BJ (cell line): ENCODE measurements at regions not wholly inside any gene's neighbourhood (a gene's known extent, or its start where the extent isn't known, plus 50 kb on each side); places are given as distances from the start of the nearest gene placed in this dataset.

ENCODE experiments used
- CTCF ChIA-PET: fragments of 350-600 bp; formaldehyde crosslinking; extraction: SDS; loops from one replicate; lab custom pipeline; 2021; ENCODE audit warnings: antibody characterized with exemption, inconsistent platforms; lab: Yijun Ruan, JAX
- POLR2A ChIA-PET: fragments of 300-600 bp; sonication (Branson Sonifier 250); formaldehyde crosslinking; extraction: SDS; loops from one replicate; lab custom pipeline; 2021; ENCODE audit warnings: antibody characterized with exemption; lab: Charles Lee
- DNase-seq: peaks from one replicate; pipeline ENCODE4 v3.0.0-alpha.2; 2011; ENCODE audit warnings: low read depth
- H3K27me3 ChIP-seq: 2 replicates; pipeline ENCODE4 v1.6.0; 2011; ENCODE audit warnings: low read length; ENCODE audit not compliant: control insufficient read depth, insufficient read depth
- H3K36me3 ChIP-seq: 2 replicates; pipeline ENCODE4 v1.5.1; 2011; ENCODE audit warnings: low read length; ENCODE audit not compliant: control insufficient read depth, insufficient read depth
- H3K4me3 ChIP-seq: 2 replicates; pipeline ENCODE4 v1.5.1; 2011; ENCODE audit warnings: low read depth, mild to moderate bottlenecking, control low read depth, low read length
- TF ChIP-seq, protein P1 (sequence below): IDR thresholded peaks from 2 replicates; pipeline ENCODE4 v1.5.1; 2011; ENCODE audit warnings: low read depth, mild to moderate bottlenecking, control low read depth, inconsistent platforms, low read length, moderate library complexity; ENCODE audit not compliant: insufficient read depth

GRCh38 chr6:139600343-139600742 lies 225.9 kb upstream of the CITED2 start:
- Histone ChIP-seq H3K27me3 (no peaks in the 10 kb centered on the region), H3K4me3 (no peak overlapping the region), H3K36me3 (no peaks in the 10 kb centered on the region)
- no peak for DNase-seq
- CTCF ChIA-PET: no interaction called here
- POLR2A ChIA-PET: no interaction called here
- TF ChIP-seq, protein P1, sequence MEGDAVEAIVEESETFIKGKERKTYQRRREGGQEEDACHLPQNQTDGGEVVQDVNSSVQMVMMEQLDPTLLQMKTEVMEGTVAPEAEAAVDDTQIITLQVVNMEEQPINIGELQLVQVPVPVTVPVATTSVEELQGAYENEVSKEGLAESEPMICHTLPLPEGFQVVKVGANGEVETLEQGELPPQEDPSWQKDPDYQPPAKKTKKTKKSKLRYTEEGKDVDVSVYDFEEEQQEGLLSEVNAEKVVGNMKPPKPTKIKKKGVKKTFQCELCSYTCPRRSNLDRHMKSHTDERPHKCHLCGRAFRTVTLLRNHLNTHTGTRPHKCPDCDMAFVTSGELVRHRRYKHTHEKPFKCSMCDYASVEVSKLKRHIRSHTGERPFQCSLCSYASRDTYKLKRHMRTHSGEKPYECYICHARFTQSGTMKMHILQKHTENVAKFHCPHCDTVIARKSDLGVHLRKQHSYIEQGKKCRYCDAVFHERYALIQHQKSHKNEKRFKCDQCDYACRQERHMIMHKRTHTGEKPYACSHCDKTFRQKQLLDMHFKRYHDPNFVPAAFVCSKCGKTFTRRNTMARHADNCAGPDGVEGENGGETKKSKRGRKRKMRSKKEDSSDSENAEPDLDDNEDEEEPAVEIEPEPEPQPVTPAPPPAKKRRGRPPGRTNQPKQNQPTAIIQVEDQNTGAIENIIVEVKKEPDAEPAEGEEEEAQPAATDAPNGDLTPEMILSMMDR: no peak

- POLR2A ChIA-PET: interaction anchor here (0.6 to 1.6 kb wide), 10 partner anchors 29 to 1650 kb away, joined by 3 to 24 read pairs (median 6); partner anchors contain the start of gene CITED2
- no peak overlapping the region for H3K4me3 ChIP-seq
These were observed 223.6 kb upstream of the CITED2 start for GRCh38 chr6:139597771-139598755.

DNA sequence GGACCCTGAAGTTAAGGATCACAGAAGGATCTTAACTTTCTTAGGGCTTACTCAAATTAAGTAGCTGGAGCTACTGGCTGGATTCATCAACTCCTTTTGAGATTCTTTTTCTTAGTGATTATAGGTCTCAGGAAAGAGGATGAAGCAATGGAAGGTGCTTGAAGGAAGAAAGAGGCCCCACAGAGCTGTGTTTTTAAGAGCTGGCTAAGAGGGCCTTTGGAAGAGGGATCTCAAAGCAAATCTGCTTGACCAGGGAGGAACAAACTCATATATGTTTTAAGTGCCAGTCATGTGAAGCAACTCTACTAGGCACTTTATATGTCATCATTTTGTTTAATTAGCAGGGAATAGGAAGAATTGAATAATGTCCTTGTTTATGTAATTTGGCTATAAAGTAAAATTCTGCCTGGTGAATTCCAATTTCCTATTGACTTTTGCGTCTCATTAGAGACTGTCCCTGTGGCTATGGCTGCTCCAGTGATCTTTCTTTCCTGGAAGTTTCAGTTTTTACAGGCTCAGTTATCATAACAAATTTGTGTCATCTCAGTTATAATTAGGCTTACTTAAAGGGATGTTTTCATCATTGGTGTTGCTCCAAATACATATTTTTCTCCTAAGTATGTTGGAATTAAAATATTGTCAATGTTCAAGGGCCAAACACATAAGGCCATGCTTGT lies 222.8 kb upstream of the CITED2 start:
- ChIA-PET POLR2A (interaction anchor here (0.6 to 1.6 kb wide), 8 partner anchors 28 to 1651 kb away, joined by 3 to 24 read pairs (median 6); partner anchors contain the start of gene CITED2), CTCF (no interaction called here)
- Histone ChIP-seq H3K27me3 (no peaks in the 10 kb centered on the region), H3K36me3 (no peaks in the 10 kb centered on the region), H3K4me3 (no peak overlapping the region)
- DNase-seq: no peak
- TF ChIP-seq, protein P1: no peak

More at GRCh38 chr6:139597771-139598755, 223.6 kb upstream of the CITED2 start:
- TF ChIP-seq, protein P1: no peak
- Histone ChIP-seq H3K27me3 (no peaks in the 10 kb centered on the region), H3K36me3 (no peaks in the 10 kb centered on the region)
- DNase-seq: peak; percentile 98
- CTCF ChIA-PET: no interaction called here

DNA sequence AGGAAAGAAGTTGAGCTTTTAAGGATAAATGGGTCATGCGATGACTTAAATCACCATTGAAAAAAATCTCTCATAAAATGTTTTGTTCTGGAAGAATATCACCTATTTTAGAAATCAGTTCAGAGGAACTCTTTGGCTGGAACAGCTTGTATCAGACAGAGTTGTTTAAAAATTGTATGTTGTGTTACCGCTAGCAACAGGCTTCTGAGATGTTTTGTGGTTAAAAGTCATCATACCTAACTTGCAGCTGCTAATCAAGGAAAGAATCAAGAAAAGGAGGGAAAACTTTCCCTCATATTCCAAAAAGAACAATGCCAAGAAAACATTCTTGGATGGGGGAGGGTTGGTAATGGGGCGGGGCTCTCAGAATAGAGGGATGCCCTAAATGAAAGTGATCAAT lies 220.7 kb upstream of the CITED2 start:
- DNase-seq: peak; percentile 29
- TF ChIP-seq, protein P1: no peak
- ChIA-PET POLR2A (interaction anchor here (0.6 to 1.1 kb wide), 5 partner anchors 169 to 841 kb away, joined by 3 to 7 read pairs (median 4); no protein-coding TSS in a partner anchor), CTCF (interaction anchor here (1.2 kb wide), 2 partner anchors 14 to 18 kb away, joined by 3 read pairs; no protein-coding TSS in a partner anchor)
- H3K36me3 ChIP-seq: no peaks in the 10 kb centered on the region
- H3K27me3 ChIP-seq: no peaks in the 10 kb centered on the region
- no peak overlapping the region for H3K4me3 ChIP-seq
